Body of pancreas (tissue), 4 donors: ENCODE measurements at regions not wholly inside any gene's neighbourhood (a gene's known extent, or its start where the extent isn't known, plus 50 kb on each side); places are given as distances from the start of the nearest gene placed in this dataset.

Experiments
- POLR2A ChIP-seq, 3 donors: fragments of 450-650 bp; IDR thresholded peaks; one replicate each; pipeline ENCODE4 v1.6.1; 2016; ENCODE audit warnings: antibody characterized with exemption in 3 of 3, mild to moderate bottlenecking in 2 of 3
- TF ChIP-seq, protein P1 (sequence below), 7 experiments: fragments of 450-650 bp in 4 of 7; fragments of 200-600 bp in 3 of 7; sonication (generic) in 3 of 7; IDR thresholded peaks; one replicate each; pipeline ENCODE4 v1.5.1; 2016 to 2019; ENCODE audit warnings: antibody characterized with exemption in 7 of 7

DNA sequence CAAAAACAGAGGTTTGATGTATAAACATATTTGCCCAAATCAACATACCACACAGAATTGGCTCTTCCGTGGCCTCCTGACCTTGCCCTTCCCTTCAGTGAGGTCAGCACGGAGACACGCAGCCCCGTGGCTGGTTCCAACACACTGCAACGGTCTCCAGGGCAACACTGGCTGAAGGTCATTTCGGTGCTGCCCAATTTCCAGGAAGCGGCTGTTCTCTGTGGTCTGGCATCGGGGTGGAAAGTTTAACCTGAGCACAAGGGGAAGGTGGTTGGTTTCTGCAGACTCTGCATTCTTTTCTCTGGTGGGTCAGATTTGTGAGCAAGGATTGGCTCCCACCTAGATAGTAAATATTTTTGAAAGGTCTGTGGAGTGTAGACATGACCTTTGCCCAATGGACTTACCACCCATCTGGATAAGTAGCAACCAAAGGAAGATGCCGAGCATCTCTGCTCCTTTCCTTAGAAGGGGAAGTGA lies 177.6 kb upstream of the PHACTR1 start:
- TF ChIP-seq, protein P1, sequence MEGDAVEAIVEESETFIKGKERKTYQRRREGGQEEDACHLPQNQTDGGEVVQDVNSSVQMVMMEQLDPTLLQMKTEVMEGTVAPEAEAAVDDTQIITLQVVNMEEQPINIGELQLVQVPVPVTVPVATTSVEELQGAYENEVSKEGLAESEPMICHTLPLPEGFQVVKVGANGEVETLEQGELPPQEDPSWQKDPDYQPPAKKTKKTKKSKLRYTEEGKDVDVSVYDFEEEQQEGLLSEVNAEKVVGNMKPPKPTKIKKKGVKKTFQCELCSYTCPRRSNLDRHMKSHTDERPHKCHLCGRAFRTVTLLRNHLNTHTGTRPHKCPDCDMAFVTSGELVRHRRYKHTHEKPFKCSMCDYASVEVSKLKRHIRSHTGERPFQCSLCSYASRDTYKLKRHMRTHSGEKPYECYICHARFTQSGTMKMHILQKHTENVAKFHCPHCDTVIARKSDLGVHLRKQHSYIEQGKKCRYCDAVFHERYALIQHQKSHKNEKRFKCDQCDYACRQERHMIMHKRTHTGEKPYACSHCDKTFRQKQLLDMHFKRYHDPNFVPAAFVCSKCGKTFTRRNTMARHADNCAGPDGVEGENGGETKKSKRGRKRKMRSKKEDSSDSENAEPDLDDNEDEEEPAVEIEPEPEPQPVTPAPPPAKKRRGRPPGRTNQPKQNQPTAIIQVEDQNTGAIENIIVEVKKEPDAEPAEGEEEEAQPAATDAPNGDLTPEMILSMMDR (IDR thresholded peaks at IDR 0.05), result no peak
- TF ChIP-seq POLR2A (IDR thresholded peaks at IDR 0.05), result no peak
